H9 (cell line): ENCODE measurements at regions not wholly inside any gene's neighbourhood (a gene's known extent, or its start where the extent isn't known, plus 50 kb on each side); places are given as distances from the start of the nearest gene placed in this dataset.

Experiments
- DNase-seq: peaks from one replicate; pipeline ENCODE4 v3.0.0-alpha.2; 2017
- H2AFZ ChIP-seq: one replicate; pipeline ENCODE4 v1.6.1; 2013; ENCODE audit warnings: mild to moderate bottlenecking, low read length, control low read depth, moderate library complexity
- H2AK5ac ChIP-seq: 2 replicates; pipeline ENCODE4 v1.6.1; 2013; ENCODE audit warnings: low read length, control low read depth, mixed read lengths; ENCODE audit not compliant: insufficient read length
- H2BK120ac ChIP-seq: one replicate; pipeline ENCODE4 v1.6.1; 2013; ENCODE audit warnings: low read depth, mild to moderate bottlenecking, low read length, control low read depth, inconsistent platforms; ENCODE audit not compliant: poor library complexity, severe bottlenecking
- H2BK12ac ChIP-seq: 2 replicates; pipeline ENCODE4 v1.6.1; 2013; ENCODE audit warnings: low read length, control low read depth, mixed read lengths, low read depth; ENCODE audit not compliant: insufficient read length
- H2BK15ac ChIP-seq: 2 replicates; pipeline ENCODE4 v1.6.1; 2013; ENCODE audit warnings: low read depth, low read length, control low read depth
- H2BK20ac ChIP-seq: one replicate; pipeline ENCODE4 v1.6.1; 2013; ENCODE audit warnings: low read depth, mild to moderate bottlenecking, low read length, control low read depth, inconsistent platforms; ENCODE audit not compliant: poor library complexity, severe bottlenecking
- H2BK5ac ChIP-seq: 2 replicates; pipeline ENCODE4 v1.6.1; 2013; ENCODE audit warnings: low read length, control low read depth, mixed read lengths; ENCODE audit not compliant: insufficient read length
- H3K14ac ChIP-seq: 2 replicates; pipeline ENCODE4 v1.6.1; 2013; ENCODE audit warnings: low read length, control low read depth; ENCODE audit not compliant: insufficient read depth
- H3K18ac ChIP-seq: 2 replicates; pipeline ENCODE4 v1.6.1; 2013; ENCODE audit warnings: low read depth, mild to moderate bottlenecking, mixed read lengths, low read length, control low read depth; ENCODE audit not compliant: insufficient read length
- H3K23ac ChIP-seq: 2 replicates; pipeline ENCODE4 v1.6.1; 2013; ENCODE audit warnings: low read length, control low read depth, mixed read lengths, low read depth; ENCODE audit not compliant: insufficient read length
- H3K23me2 ChIP-seq: 2 replicates; pipeline ENCODE4 v1.6.1; 2013; ENCODE audit warnings: low read depth, mild to moderate bottlenecking, mixed read lengths, low read length, control low read depth; ENCODE audit not compliant: insufficient read length, poor library complexity, severe bottlenecking
- H3K27ac ChIP-seq: 2 replicates; pipeline ENCODE4 v1.5.1; 2013; ENCODE audit warnings: low read length, control low read depth, mixed read lengths, low read depth; ENCODE audit not compliant: insufficient read length
- H3K27me3 ChIP-seq: 2 replicates; pipeline ENCODE4 v1.6.1; 2013; ENCODE audit warnings: low read length, control low read depth, inconsistent platforms; ENCODE audit not compliant: insufficient read depth
- H3K4ac ChIP-seq: 2 replicates; pipeline ENCODE4 v1.6.1; 2013; ENCODE audit warnings: low read depth, mild to moderate bottlenecking, control low read depth, inconsistent platforms, low read length, moderate library complexity
- H3K4me1 ChIP-seq: 2 replicates; pipeline ENCODE4 v1.6.1; 2013; ENCODE audit warnings: low read length, control low read depth, inconsistent platforms; ENCODE audit not compliant: insufficient read depth
- H3K4me2 ChIP-seq: 2 replicates; pipeline ENCODE4 v1.6.1; 2013; ENCODE audit warnings: low read length, control low read depth, mixed read lengths; ENCODE audit not compliant: insufficient read length, insufficient read depth
- H3K56ac ChIP-seq: 2 replicates; pipeline ENCODE4 v1.6.1; 2013; ENCODE audit warnings: low read depth, mild to moderate bottlenecking, mixed read lengths, low read length, control low read depth; ENCODE audit not compliant: insufficient read length
- H3K79me1 ChIP-seq: 2 replicates; pipeline ENCODE4 v1.6.1; 2013; ENCODE audit warnings: low read depth, mild to moderate bottlenecking, moderate library complexity, low read length, control low read depth, inconsistent platforms; ENCODE audit not compliant: insufficient read depth, poor library complexity, severe bottlenecking
- H3K79me2 ChIP-seq: 2 replicates; pipeline ENCODE4 v1.6.1; 2013; ENCODE audit warnings: low read length, control low read depth, inconsistent platforms; ENCODE audit not compliant: insufficient read depth
- H3K9ac ChIP-seq: 2 replicates; pipeline ENCODE4 v1.6.1; 2013; ENCODE audit warnings: low read length, control low read depth, mixed read lengths; ENCODE audit not compliant: insufficient read length; ENCODE audit errors: extremely low read depth
- H3K9me3 ChIP-seq: one replicate; pipeline ENCODE4 v1.6.1; 2013; ENCODE audit warnings: low read depth, low read length, inconsistent platforms; ENCODE audit not compliant: control insufficient read depth
- H3T11ph ChIP-seq: one replicate; pipeline ENCODE4 v1.6.1; 2013; ENCODE audit warnings: mild to moderate bottlenecking, low read length, control low read depth, inconsistent platforms
- H4K20me1 ChIP-seq: one replicate; pipeline ENCODE4 v1.6.1; 2013; ENCODE audit not compliant: control insufficient read depth, insufficient read length, insufficient read depth
- H4K5ac ChIP-seq: 2 replicates; pipeline ENCODE4 v1.6.1; 2013; ENCODE audit warnings: low read depth, mild to moderate bottlenecking, mixed read lengths, low read length, control low read depth; ENCODE audit not compliant: insufficient read length
- H4K8ac ChIP-seq: replicated peaks from 2 replicates; pipeline ENCODE4 v1.6.1; 2013; ENCODE audit warnings: low read length, control low read depth, mixed read lengths, low read depth; ENCODE audit not compliant: insufficient read length
- H4K91ac ChIP-seq: 2 replicates; pipeline ENCODE4 v1.6.1; 2013; ENCODE audit warnings: low read depth, mild to moderate bottlenecking, moderate library complexity, mixed read lengths, low read length, control low read depth; ENCODE audit not compliant: insufficient read length
- H3K27ac Mint-ChIP-seq, 3 experiments: 2 replicates in 2 of 3; 3 replicates in 1 of 3; pipeline ENCODE4 v1.8.0; 2020 to 2021; ENCODE audit warnings: mixed read lengths in 3 of 3, mild to moderate bottlenecking in 1 of 3, moderate library complexity in 1 of 3
- H3K27me3 Mint-ChIP-seq: 2 replicates; pipeline ENCODE4 v1.8.0; 2021; ENCODE audit warnings: low read depth, mild to moderate bottlenecking, moderate library complexity, mixed read lengths
- H3K36me3 Mint-ChIP-seq, 3 experiments: 2 replicates in 2 of 3; 3 replicates in 1 of 3; pipeline ENCODE4 v1.8.0; 2020 to 2021; ENCODE audit warnings: low read depth in 3 of 3, mixed read lengths in 3 of 3; ENCODE audit not compliant: insufficient read depth in 1 of 3
- H3K4me1 Mint-ChIP-seq, 2 experiments: 2 replicates each; pipeline ENCODE4 v1.8.0; 2020; ENCODE audit warnings: mixed read lengths in 2 of 2
- H3K4me3 Mint-ChIP-seq, 2 experiments: 2 replicates in 1 of 2; 3 replicates in 1 of 2; pipeline ENCODE4 v1.8.0; 2020 to 2021; ENCODE audit warnings: mild to moderate bottlenecking in 2 of 2, mixed read lengths in 2 of 2, moderate library complexity in 1 of 2
- H3K9me3 Mint-ChIP-seq, 2 experiments: 2 replicates in 1 of 2; 3 replicates in 1 of 2; pipeline ENCODE4 v1.8.0; 2020; ENCODE audit warnings: mild to moderate bottlenecking in 2 of 2, mixed read lengths in 2 of 2, moderate library complexity in 1 of 2
- WGBS: extraction: QIAGEN DNeasy Blood & Tissue Kit; methylation state at CpG from one replicate; pipeline ENCODE4 v1.1.7; 2013; ENCODE audit warnings: missing lambda C conversion rate, low lambda C conversion rate, mixed read lengths; ENCODE audit not compliant: insufficient read length; ENCODE audit errors: extremely low coverage; 5-methylcytosine and 5-hydroxymethylcytosine counted together
- TF ChIP-seq, protein P1 (sequence below): fragments of 200-600 bp; sonication (generic); conservative IDR thresholded peaks from 3 replicates; pipeline ENCODE4 v1.8.0; 2021; ENCODE audit warnings: antibody characterized with exemption, mild to moderate bottlenecking

DNA sequence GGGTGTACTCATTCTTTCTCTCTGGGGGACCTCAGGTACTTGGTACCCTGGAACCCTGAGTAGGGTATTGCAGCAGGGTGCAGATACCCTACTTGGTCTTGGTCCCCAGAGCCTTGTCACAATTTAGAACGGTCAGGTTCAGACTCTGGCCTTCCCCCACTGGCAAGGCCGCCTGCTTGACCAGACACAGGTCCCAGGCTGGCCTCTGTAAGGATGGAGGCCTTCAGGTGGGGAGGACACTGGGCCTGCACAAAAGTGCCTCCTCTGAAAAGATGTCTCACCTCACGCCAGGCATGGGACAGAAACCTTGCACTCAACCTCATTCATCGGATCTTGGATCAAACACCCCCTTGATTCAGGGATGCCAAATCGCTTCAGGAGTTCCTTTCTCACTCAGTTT lies 158.4 kb downstream of the KLF13 start:
- H3K23me2 ChIP-seq, result no peaks in the 10 kb centered on the region
- H2AK5ac ChIP-seq, result no peak overlapping the region
- H3K79me2 ChIP-seq, result no peaks in the 10 kb centered on the region
- no peaks in the 10 kb centered on the region for H3K4me1 ChIP-seq
- no peak overlapping the region for H2BK15ac ChIP-seq
- H3K23ac ChIP-seq, result no peak overlapping the region
- no peak overlapping the region for H3K4ac ChIP-seq
- H3K9ac ChIP-seq, result no peak overlapping the region
- peaks cover 2 to 12% of the 10 kb centered on the region in 2 experiments for H3K4me1 Mint-ChIP-seq
- H4K8ac ChIP-seq, result no peak overlapping the region
- H4K5ac ChIP-seq, result no peak overlapping the region
- no peak overlapping the region for H2BK5ac ChIP-seq
- H4K91ac ChIP-seq, result no peak overlapping the region
- H4K20me1 ChIP-seq, result peaks cover 2% of the 10 kb centered on the region
- H3K14ac ChIP-seq, result no peak overlapping the region
- peaks cover 50% of the 10 kb centered on the region for H3K27me3 Mint-ChIP-seq
- no peak overlapping the region for H2BK12ac ChIP-seq
- no peak overlapping the region for H2AFZ ChIP-seq
- peaks cover 21% of the 10 kb centered on the region for H3K27me3 ChIP-seq
- H3K79me1 ChIP-seq, result no peaks in the 10 kb centered on the region
- H3K18ac ChIP-seq, result no peak overlapping the region
- H3K27ac ChIP-seq, result no peak overlapping the region
- no peak overlapping the region for H3K4me2 ChIP-seq
- H3K9me3 Mint-ChIP-seq, result peaks cover 6 to 9% of the 10 kb centered on the region in 2 experiments
- no peak overlapping the region for H3T11ph ChIP-seq
- H3K9me3 ChIP-seq, result no peaks in the 10 kb centered on the region
- no peak overlapping the region for H3K4me3 Mint-ChIP-seq
- TF ChIP-seq, protein P1, sequence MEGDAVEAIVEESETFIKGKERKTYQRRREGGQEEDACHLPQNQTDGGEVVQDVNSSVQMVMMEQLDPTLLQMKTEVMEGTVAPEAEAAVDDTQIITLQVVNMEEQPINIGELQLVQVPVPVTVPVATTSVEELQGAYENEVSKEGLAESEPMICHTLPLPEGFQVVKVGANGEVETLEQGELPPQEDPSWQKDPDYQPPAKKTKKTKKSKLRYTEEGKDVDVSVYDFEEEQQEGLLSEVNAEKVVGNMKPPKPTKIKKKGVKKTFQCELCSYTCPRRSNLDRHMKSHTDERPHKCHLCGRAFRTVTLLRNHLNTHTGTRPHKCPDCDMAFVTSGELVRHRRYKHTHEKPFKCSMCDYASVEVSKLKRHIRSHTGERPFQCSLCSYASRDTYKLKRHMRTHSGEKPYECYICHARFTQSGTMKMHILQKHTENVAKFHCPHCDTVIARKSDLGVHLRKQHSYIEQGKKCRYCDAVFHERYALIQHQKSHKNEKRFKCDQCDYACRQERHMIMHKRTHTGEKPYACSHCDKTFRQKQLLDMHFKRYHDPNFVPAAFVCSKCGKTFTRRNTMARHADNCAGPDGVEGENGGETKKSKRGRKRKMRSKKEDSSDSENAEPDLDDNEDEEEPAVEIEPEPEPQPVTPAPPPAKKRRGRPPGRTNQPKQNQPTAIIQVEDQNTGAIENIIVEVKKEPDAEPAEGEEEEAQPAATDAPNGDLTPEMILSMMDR, result no peak
- DNase-seq, result peak; percentile 13
- H3K56ac ChIP-seq, result no peak overlapping the region
- no peak overlapping the region for H3K27ac Mint-ChIP-seq
- no peak overlapping the region for H2BK20ac ChIP-seq
- H2BK120ac ChIP-seq, result no peak overlapping the region
- peaks cover 4 to 10% (median 6%) of the 10 kb centered on the region in 3 experiments for H3K36me3 Mint-ChIP-seq
- WGBS, result no CpG with 5 or more reads among the region's 5 CpGs
